SK-N-SH treated with all-trans-retinoic acid at 6 μM for 48 hours (cell line): ENCODE measurements at regions not wholly inside any gene's neighbourhood (a gene's known extent, or its start where the extent isn't known, plus 50 kb on each side); places are given as distances from the start of the nearest gene placed in this dataset.

Source experiments
- ARNTL ChIP-seq: fragments of 450-650 bp; formaldehyde crosslinking; IDR thresholded peaks from 2 replicates; pipeline ENCODE4 v1.5.0; 2020; ENCODE audit warnings: low read depth, mild to moderate bottlenecking, moderate library complexity, borderline replicate concordance
- CREB5 ChIP-seq: fragments of 250-450 bp; sonication (Bioruptor Pico); IDR thresholded peaks from 2 replicates; pipeline ENCODE4 v1.5.1; 2020; ENCODE audit warnings: low read depth, mild to moderate bottlenecking, moderate library complexity
- PATZ1 ChIP-seq: fragments of 250-450 bp; sonication (Bioruptor Pico); IDR thresholded peaks from 2 replicates; pipeline ENCODE4 v1.8.0; 2020; ENCODE audit warnings: mild to moderate bottlenecking, moderate library complexity, borderline replicate concordance
- POU6F1 ChIP-seq: fragments of 250-450 bp; sonication (Bioruptor Pico); IDR thresholded peaks from 2 replicates; pipeline ENCODE4 v1.8.0; 2021; ENCODE audit warnings: low read depth, mild to moderate bottlenecking, moderate library complexity, borderline replicate concordance
- RARB ChIP-seq: fragments of 250-450 bp; sonication (Bioruptor Pico); IDR thresholded peaks from 2 replicates; pipeline ENCODE4 v1.8.0; 2021; ENCODE audit warnings: mild to moderate bottlenecking, moderate library complexity
- TSHZ2 ChIP-seq: fragments of 250-450 bp; sonication (Bioruptor Pico); IDR thresholded peaks from 2 replicates; pipeline ENCODE4 v1.5.0; 2020; ENCODE audit warnings: mild to moderate bottlenecking, moderate library complexity
- ZNF70 ChIP-seq: fragments of 450-650 bp; formaldehyde crosslinking; IDR thresholded peaks from 2 replicates; pipeline ENCODE4 v1.5.0; 2020; ENCODE audit warnings: mild to moderate bottlenecking, moderate library complexity

GRCh38 chr2:223365158-223365679, 236.9 kb downstream of the SCG2 start:
- TF ChIP-seq CREB5 (CRISPR knock-in tag) (no peak), RARB (no peak), PATZ1 (CRISPR knock-in tag) (no peak), ARNTL (CRISPR knock-in tag) (no peak), TSHZ2 (CRISPR knock-in tag) (no peak), POU6F1 (CRISPR knock-in tag) (no peak), ZNF70 (CRISPR knock-in tag) (no peak)
